IPS-15b (cell line): ENCODE measurements at regions not wholly inside any gene's neighbourhood (a gene's known extent, or its start where the extent isn't known, plus 50 kb on each side); places are given as distances from the start of the nearest gene placed in this dataset.
"Not testable (repeated sequence)": the region's sequence is repeated elsewhere in the genome, so short reads cannot be mapped to it uniquely, and the experiment has no call there.

Experiments used
- H3K27me3 ChIP-seq: one replicate; pipeline ENCODE4 v1.6.1; 2013; ENCODE audit warnings: low read length; ENCODE audit not compliant: control insufficient read depth, insufficient read depth
- H3K36me3 ChIP-seq: one replicate; pipeline ENCODE4 v1.6.1; 2013; ENCODE audit warnings: low read length; ENCODE audit not compliant: control insufficient read depth, insufficient read depth
- H3K4me1 ChIP-seq: one replicate; pipeline ENCODE4 v1.6.1; 2013; ENCODE audit warnings: mild to moderate bottlenecking, low read length; ENCODE audit not compliant: control insufficient read depth, insufficient read depth
- H3K4me3 ChIP-seq: one replicate; pipeline ENCODE4 v1.5.1; 2013; ENCODE audit warnings: low read depth, low read length
- H3K9ac ChIP-seq: one replicate; pipeline ENCODE4 v1.6.1; 2013; ENCODE audit warnings: low read depth, mild to moderate bottlenecking, low read length
- H3K9me3 ChIP-seq: one replicate; pipeline ENCODE4 v1.6.1; 2013; ENCODE audit warnings: mild to moderate bottlenecking, low read length; ENCODE audit not compliant: control insufficient read depth, insufficient read depth

GRCh38 chr4:124934916-124935315, 222.4 kb upstream of the ANKRD50 start:
- no peaks in the 10 kb centered on the region for H3K36me3 ChIP-seq
- H3K9me3 ChIP-seq = no peaks in the 10 kb centered on the region
- H3K9ac ChIP-seq = no peak overlapping the region
- H3K4me3 ChIP-seq = no peak overlapping the region
- peaks cover 4% of the 10 kb centered on the region for H3K4me1 ChIP-seq
- H3K27me3 ChIP-seq = no peaks in the 10 kb centered on the region

- no peak overlapping the region for H3K4me3 ChIP-seq
- H3K36me3 ChIP-seq = no peaks in the 10 kb centered on the region
- no peaks in the 10 kb centered on the region for H3K27me3 ChIP-seq
- no peak overlapping the region for H3K9ac ChIP-seq
- no peaks in the 10 kb centered on the region for H3K9me3 ChIP-seq
- peaks cover 4% of the 10 kb centered on the region for H3K4me1 ChIP-seq
Measured at GRCh38 chr4:124933521-124933920, 221.0 kb upstream of the ANKRD50 start.

- no peaks in the 10 kb centered on the region for H3K4me1 ChIP-seq
- H3K4me3 ChIP-seq = no peak overlapping the region
- no peaks in the 10 kb centered on the region for H3K9me3 ChIP-seq
- no peaks in the 10 kb centered on the region for H3K27me3 ChIP-seq
- H3K9ac ChIP-seq = no peak overlapping the region
- no peaks in the 10 kb centered on the region for H3K36me3 ChIP-seq
Measured at GRCh38 chr4:124932447-124932846, 219.9 kb upstream of the ANKRD50 start.

DNA sequence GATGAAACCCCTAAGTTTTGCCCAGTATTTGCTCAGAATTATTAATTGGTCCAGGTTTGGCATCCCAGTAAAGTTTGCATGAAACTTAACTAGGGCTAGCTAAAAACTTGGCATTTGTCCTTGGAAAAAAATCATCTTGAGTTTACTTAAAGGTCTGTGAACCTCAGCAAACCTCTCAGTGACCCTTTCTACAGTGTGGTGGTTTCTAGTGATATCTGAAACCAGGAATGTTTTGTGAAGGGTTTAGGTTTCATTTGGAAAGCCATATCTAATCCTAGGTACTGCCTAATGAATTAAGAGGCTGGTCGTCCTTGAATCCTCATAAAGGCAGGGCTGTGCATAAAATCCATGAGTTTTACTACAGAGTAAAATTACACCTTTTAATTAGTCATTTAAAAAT, 218.5 kb upstream of the ANKRD50 start:
- Histone ChIP-seq H3K27me3 (no peaks in the 10 kb centered on the region), H3K36me3 (no peaks in the 10 kb centered on the region), H3K4me3 (no peak overlapping the region), H3K9ac (no peak overlapping the region), H3K9me3 (no peaks in the 10 kb centered on the region), H3K4me1 (no peaks in the 10 kb centered on the region)

DNA sequence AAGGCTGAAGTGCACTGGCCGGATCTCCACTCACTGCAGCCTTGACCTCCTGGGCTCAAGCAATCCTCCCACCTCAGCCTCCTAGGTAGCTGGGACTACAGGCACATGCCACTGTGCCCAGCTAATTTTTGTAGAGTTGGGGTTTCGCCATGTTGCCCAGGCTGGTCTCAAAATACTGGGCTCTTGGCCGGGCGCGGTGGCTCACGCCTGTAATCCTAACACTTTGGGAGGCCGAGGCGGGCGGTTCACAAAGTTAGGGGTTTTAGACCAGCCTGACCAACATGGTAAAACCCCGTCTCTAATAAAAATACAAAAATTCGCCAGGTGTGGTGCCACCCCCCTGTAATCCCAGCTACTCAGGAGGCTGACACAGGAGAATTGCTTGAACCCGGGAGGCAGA, 210.2 kb upstream of the ANKRD50 start:
- not testable (repeated sequence) for H3K4me1 ChIP-seq, H3K36me3 ChIP-seq, H3K27me3 ChIP-seq, H3K4me3 ChIP-seq, H3K9ac ChIP-seq, H3K9me3 ChIP-seq

DNA sequence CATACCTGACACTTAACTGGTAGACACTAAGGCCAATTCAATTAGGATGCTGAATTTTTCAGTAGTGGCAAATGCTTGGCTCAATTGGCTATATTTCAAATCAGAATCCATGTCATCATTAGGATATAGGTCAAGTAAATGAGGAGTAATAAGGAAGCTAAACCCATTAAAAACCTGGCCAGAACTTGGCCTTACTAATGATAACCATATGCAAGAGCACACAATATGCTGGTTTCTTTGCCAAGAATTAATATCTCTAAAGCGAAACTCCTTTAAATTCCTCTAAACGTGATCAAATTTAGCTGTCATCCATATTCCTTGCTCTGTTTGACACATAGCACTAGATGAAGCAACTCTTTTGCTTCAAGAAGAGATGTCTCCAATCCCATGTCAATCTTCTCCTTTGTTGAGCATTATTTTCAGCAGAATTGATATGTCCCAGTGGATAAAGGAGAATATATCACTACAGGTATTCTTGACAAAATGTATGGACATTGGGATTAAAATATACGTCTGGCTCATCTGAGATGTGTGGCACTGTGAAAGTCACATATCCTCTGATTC, 206.1 kb upstream of the ANKRD50 start:
- Histone ChIP-seq H3K4me1 (no peaks in the 10 kb centered on the region), H3K27me3 (no peaks in the 10 kb centered on the region), H3K9me3 (no peaks in the 10 kb centered on the region), H3K4me3 (no peak overlapping the region), H3K9ac (no peak overlapping the region), H3K36me3 (no peaks in the 10 kb centered on the region)

DNA sequence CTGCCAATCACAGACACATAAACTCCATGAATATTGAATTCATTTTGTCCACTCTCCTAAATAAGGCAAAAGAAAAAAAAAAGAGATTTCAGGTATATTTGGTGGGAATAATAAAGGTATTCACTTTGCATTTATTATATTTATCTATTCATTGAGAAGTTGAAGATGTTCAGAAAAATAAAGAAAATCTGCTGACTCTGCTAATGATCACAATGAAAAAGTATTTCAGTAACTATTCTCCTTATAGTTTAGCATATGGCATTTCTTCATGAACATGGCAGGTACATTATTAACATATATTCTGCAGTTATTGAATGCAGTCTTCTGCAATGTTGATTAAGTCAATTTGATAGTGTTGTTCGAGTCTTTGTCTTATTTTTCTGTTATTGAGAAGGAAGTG, 202.5 kb upstream of the ANKRD50 start:
- Histone ChIP-seq H3K4me1 (no peaks in the 10 kb centered on the region), H3K9ac (no peak overlapping the region), H3K4me3 (no peak overlapping the region), H3K36me3 (no peaks in the 10 kb centered on the region), H3K9me3 (no peaks in the 10 kb centered on the region), H3K27me3 (no peaks in the 10 kb centered on the region)

DNA sequence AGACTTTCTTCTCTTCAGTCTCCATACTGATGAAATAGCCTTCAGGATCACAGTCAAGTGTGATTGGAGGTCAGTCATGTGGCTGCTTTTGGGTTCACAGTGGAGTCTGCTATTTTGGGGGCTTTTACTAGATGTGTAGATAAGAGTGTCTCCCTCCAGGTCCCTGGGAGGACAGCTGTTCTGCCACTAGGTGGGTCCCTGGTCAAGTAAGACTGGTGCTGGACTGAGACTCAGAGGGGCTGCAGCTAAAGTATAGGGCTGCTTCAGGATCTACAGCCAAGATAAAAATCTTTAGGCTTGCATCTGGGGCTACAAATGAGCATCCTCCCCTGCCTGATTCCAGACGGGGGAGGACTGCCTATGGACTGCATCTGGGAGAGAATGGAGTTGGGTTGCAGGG, 200.7 kb upstream of the ANKRD50 start:
- Histone ChIP-seq H3K27me3 (no peaks in the 10 kb centered on the region), H3K36me3 (no peaks in the 10 kb centered on the region), H3K9ac (no peak overlapping the region)

DNA sequence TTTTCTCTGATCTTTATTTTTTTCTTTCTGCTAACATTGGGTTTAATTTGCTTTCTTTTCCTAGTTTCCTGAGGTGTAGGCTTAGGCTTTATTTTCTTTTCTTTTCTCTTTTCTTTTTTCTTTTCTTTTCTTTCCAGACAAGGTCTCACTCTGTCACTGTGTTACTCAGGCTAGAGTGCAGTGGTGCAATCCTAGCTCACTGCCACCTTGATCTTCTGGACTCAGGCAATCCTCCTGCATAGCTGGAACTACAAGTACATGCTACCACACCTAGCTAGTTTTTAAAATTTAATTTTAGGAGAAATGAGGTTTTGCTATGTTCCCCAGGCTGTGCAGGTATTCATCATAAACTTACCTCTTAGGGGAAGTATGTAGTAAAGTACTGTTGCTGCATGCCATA, 197.8 kb upstream of the ANKRD50 start:
- Histone ChIP-seq H3K9me3 (peaks cover 3% of the 10 kb centered on the region), H3K4me1 (no peaks in the 10 kb centered on the region), H3K9ac (no peak overlapping the region), H3K27me3 (no peaks in the 10 kb centered on the region), H3K4me3 (no peak overlapping the region), H3K36me3 (no peaks in the 10 kb centered on the region)

More for the DNA sequence above, 200.7 kb upstream of the ANKRD50 start:
- Histone ChIP-seq H3K9me3 (peaks cover 3% of the 10 kb centered on the region), H3K4me3 (no peak overlapping the region), H3K4me1 (no peaks in the 10 kb centered on the region)

DNA sequence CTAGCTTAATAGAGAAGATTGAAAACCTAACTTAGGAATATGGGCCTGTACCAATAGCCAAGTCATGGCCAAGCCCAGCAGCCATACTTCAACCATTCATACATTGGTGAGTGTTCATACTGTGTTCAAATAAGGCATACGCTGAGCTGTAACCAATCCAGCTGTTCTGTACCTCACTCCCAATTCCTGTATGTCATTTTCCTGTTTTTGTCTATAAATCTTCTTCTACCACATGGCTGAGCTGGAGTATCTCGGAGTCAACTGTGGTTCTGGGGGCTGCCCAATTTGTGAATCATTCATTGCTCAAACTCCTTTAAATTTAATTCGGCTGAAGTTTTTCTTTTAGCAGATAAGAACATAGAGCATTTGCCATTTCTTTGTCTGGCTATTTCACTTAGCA, 195.3 kb upstream of the ANKRD50 start:
- no peak overlapping the region for H3K9ac ChIP-seq
- no peak overlapping the region for H3K4me3 ChIP-seq
- H3K27me3 ChIP-seq = no peaks in the 10 kb centered on the region
- H3K36me3 ChIP-seq = no peaks in the 10 kb centered on the region
- H3K4me1 ChIP-seq = peaks cover 6% of the 10 kb centered on the region
- H3K9me3 ChIP-seq = peaks cover 3% of the 10 kb centered on the region

- Histone ChIP-seq H3K9me3 (peaks cover 3% of the 10 kb centered on the region), H3K27me3 (no peaks in the 10 kb centered on the region), H3K9ac (no peak overlapping the region), H3K4me1 (peaks cover 9% of the 10 kb centered on the region), H3K36me3 (no peaks in the 10 kb centered on the region), H3K4me3 (no peak overlapping the region)
Measured at GRCh38 chr4:124905441-124905840, 192.9 kb upstream of the ANKRD50 start.

DNA sequence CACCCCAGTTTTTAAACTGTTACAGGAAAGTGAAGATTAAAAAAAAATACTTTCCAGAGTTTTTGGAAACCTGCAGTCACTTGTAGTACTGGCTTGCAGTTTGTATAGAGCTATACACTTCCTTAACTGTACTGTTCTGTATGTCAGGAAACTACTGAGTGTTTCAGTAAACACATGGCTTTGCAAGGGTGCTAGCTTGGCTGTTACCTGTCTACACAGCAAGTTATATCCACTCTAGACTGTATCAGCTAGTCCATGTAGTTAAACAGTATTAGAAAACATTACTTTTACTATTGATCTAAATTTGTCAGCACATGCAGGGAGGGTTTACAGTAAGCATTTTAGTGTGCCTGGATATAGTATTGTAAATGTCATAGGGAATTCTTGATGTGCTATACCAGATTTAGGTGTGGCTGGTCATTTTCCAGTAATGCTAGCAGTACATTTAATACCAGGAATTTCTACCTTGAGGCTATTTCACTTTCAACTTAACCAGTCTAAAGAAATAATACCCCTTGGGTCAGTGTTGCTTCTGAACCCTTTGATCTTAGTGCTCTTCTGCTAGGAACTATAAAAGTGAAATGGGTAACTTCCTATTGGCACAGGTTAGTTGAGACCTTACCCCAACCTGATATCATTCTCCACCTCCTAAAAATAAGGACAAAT, 192.3 kb upstream of the ANKRD50 start:
- no peaks in the 10 kb centered on the region for H3K36me3 ChIP-seq
- no peaks in the 10 kb centered on the region for H3K27me3 ChIP-seq
- peaks cover 9% of the 10 kb centered on the region for H3K4me1 ChIP-seq
- H3K9ac ChIP-seq = no peak overlapping the region
- H3K4me3 ChIP-seq = no peak overlapping the region
- H3K9me3 ChIP-seq = peaks cover 3% of the 10 kb centered on the region
